ENCODE measurements at regions not wholly inside any gene's neighbourhood (a gene's known extent, or its start where the extent isn't known, plus 50 kb on each side); places are given as distances from the start of the nearest gene placed in this dataset.

- ATAC-seq: no peak
- H3K9me1 ChIP-seq (ENCODE audit: control insufficient read depth, insufficient read depth, low read length): no peaks in the 10 kb centered on the region
- CTCF ChIA-PET (ENCODE audit: low intra/inter-chr PET ratio): no interaction called here
- H3K4me2 ChIP-seq (ENCODE audit: insufficient read depth, low read length): no peak overlapping the region
- H3K27me3 ChIP-seq (ENCODE audit: control insufficient read depth in 2 of 2, insufficient read depth in 2 of 2, low read length in 2 of 2): no peaks in the 10 kb centered on the region
- no peak overlapping the region for H3K9ac ChIP-seq (ENCODE audit: insufficient read depth in 1 of 2, low read depth in 2 of 2, low read length in 2 of 2)
- H3K79me2 ChIP-seq (ENCODE audit: control insufficient read depth, insufficient read depth, low read length): no peaks in the 10 kb centered on the region
- WGBS (ENCODE audit: insufficient coverage, low coverage, missing lambda C conversion rate): 0% methylated on average over 4 of the region's 4 CpGs
- H3K27ac ChIP-seq (ENCODE audit: extremely low read depth, low read depth, low read length): no peak overlapping the region
- H3K9me3 ChIP-seq (replicated peaks; ENCODE audit: control insufficient read depth, insufficient read depth, low read depth, low read length): no peaks in the 10 kb centered on the region
- BruUV-seq (replicated peaks): no TSS peak
- H3K36me3 ChIP-seq (ENCODE audit: control insufficient read depth, insufficient read depth, low read length): no peaks in the 10 kb centered on the region
- intact Hi-C loops (cut with micrococcal nuclease): no loop called here
- no peak overlapping the region for H2AFZ ChIP-seq (ENCODE audit: low read depth, low read length)
- H4K20me1 ChIP-seq (replicated peaks; ENCODE audit: control insufficient read depth, insufficient read depth, low read length): no peaks in the 10 kb centered on the region
- in situ Hi-C loops (cut with MboI): no loop called here
- H3K4me3 ChIP-seq: no peak overlapping the region
- no peaks in the 10 kb centered on the region for H3K4me1 ChIP-seq (replicated peaks in 1 of 2; ENCODE audit: control insufficient read depth in 2 of 2, insufficient read depth in 2 of 2, low read length in 2 of 2)
- DNase-seq (ENCODE audit: extremely low read depth in 1 of 4, low spot score in 3 of 4): no peak
- FAIRE-seq: no peak
- POLR2A ChIA-PET: interaction anchor here (0.6 to 1.1 kb wide), 2 partner anchors 22 to 68 kb away, joined by 3 read pairs; no protein-coding TSS in a partner anchor
- TF ChIP-seq ZMIZ1 (IDR thresholded peaks at IDR 0.05; ENCODE audit: low read depth in 2 of 2, low read length in 2 of 2) (no peak), DNMT1 (IDR thresholded peaks at IDR 0.05) (no peak), SMAD2 (IDR thresholded peaks at IDR 0.05; ENCODE audit: low read depth, low read length) (no peak), ARID1B (IDR thresholded peaks at IDR 0.05) (no peak), PRDM10 (IDR thresholded peaks at IDR 0.05; ENCODE audit: partially characterized antibody) (no peak), MIER1 (IDR thresholded peaks at IDR 0.05; ENCODE audit: low read depth) (no peak), DPF2 (IDR thresholded peaks at IDR 0.05) (no peak), BACH1 (tag; IDR thresholded peaks at IDR 0.05) (no peak), CXXC5 (CRISPR knock-in tag; IDR thresholded peaks at IDR 0.05) (no peak), RUNX1 (IDR thresholded peaks at IDR 0.05; ENCODE audit: low read depth) (no peak), LCOR (CRISPR knock-in tag; IDR thresholded peaks at IDR 0.05) (no peak), RBM39 (optimal IDR thresholded peaks at IDR 0.05; ENCODE audit: low read depth, low read length) (no peak), POLR3G (IDR thresholded peaks at IDR 0.05; ENCODE audit: extremely low read depth, insufficient read length, insufficient replicate concordance) (no peak), ZC3H8 (IDR thresholded peaks at IDR 0.05) (no peak), TAL1 (IDR thresholded peaks at IDR 0.05) (no peak), ZNF395 (CRISPR knock-in tag; IDR thresholded peaks at IDR 0.05) (no peak), MTA1 (IDR thresholded peaks at IDR 0.05; ENCODE audit: borderline replicate concordance) (no peak), BDP1 (IDR thresholded peaks at IDR 0.05; ENCODE audit: insufficient read depth, insufficient read length) (no peak)
Observed at GRCh38 chr3:158882445-158882844, 80.6 kb downstream of the MFSD1 start.
